ENCODE measurements at regions not wholly inside any gene's neighbourhood (a gene's known extent, or its start where the extent isn't known, plus 50 kb on each side); places are given as distances from the start of the nearest gene placed in this dataset.

DNA sequence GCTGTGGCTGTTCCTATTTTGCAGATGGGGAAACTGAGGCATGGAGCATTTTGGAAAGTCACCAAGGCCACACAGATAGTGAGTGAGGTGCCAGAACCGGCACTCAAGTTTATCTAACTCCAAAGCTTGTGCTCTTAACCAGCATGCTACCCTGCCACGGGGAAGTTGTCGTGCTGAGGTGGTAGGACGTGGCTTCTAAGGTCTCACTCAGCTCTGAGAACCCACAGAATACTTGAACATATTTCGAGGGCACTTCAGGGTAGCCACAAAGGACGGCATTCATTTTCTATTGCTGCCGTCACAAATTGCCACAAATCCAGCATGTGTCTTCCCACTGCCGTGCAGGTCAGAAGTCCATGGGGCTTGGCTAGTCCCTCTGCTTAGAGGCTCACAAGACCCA is 116.7 kb downstream of the OLFM1 start:
- TF ChIP-seq CTCF (IDR thresholded peaks at IDR 0.05) (no peak), EP300 (IDR thresholded peaks at IDR 0.05) (no peak), POLR2AphosphoS5 (IDR thresholded peaks at IDR 0.05) (no peak), POLR2A (IDR thresholded peaks at IDR 0.05) (no peak)
- no peaks in the 10 kb centered on the region for H3K36me3 ChIP-seq
- no peaks in the 10 kb centered on the region for H3K4me1 ChIP-seq
- ATAC-seq: no peak
- no peak overlapping the region for H3K4me3 ChIP-seq
- no peaks in the 10 kb centered on the region for H3K9me3 ChIP-seq
- H3K27ac ChIP-seq: no peak overlapping the region
- WGBS, 2 donors (ENCODE audit: low coverage in 1 of 2): 74% methylated on average over 7 of the region's 8 CpGs; no CpG with 5 or more reads in 1 of the 2 donors
- H3K27me3 ChIP-seq: peaks cover 47% of the 10 kb centered on the region

GRCh38 chr9:135209136-135209535 is 121.7 kb downstream of the OLFM1 start:
- no peak for ATAC-seq

GRCh38 chr9:135209852-135210251 is 122.4 kb downstream of the OLFM1 start:
- peaks cover 65% of the 10 kb centered on the region for H3K27me3 ChIP-seq

More at GRCh38 chr9:135209136-135209535, 121.7 kb downstream of the OLFM1 start:
- 68 to 82% methylated on average over 4 to 7 of the region's 7 CpGs for WGBS, 2 donors (ENCODE audit: low coverage in 1 of 2)
- Histone ChIP-seq H3K27ac (no peak overlapping the region), H3K27me3 (peaks cover 61% of the 10 kb centered on the region), H3K4me3 (no peak overlapping the region), H3K36me3 (no peaks in the 10 kb centered on the region), H3K4me1 (no peaks in the 10 kb centered on the region), H3K9me3 (peaks cover 0 to 13% (median 0%) of the 10 kb centered on the region in 3 donors)
- TF ChIP-seq POLR2AphosphoS5 (IDR thresholded peaks at IDR 0.05) (no peak), POLR2A (IDR thresholded peaks at IDR 0.05) (no peak), EP300 (IDR thresholded peaks at IDR 0.05) (no peak), CTCF (IDR thresholded peaks at IDR 0.05) (no peak)

GRCh38 chr9:135210676-135211523 is 123.4 kb downstream of the OLFM1 start:
- H3K36me3 ChIP-seq: no peaks in the 10 kb centered on the region

More at GRCh38 chr9:135209852-135210251, 122.4 kb downstream of the OLFM1 start:
- no peak for ATAC-seq
- Histone ChIP-seq H3K9me3 (peaks cover 0 to 13% (median 0%) of the 10 kb centered on the region in 3 donors), H3K4me1 (no peaks in the 10 kb centered on the region), H3K36me3 (no peaks in the 10 kb centered on the region), H3K4me3 (no peak overlapping the region), H3K27ac (no peak overlapping the region)
- TF ChIP-seq EP300 (IDR thresholded peaks at IDR 0.05) (no peak), CTCF (IDR thresholded peaks at IDR 0.05) (no peak), POLR2AphosphoS5 (IDR thresholded peaks at IDR 0.05) (no peak)
- 57 to 73% methylated on average over 2 of the region's 2 CpGs for WGBS, 2 donors (ENCODE audit: low coverage in 1 of 2)

More at GRCh38 chr9:135210676-135211523, 123.4 kb downstream of the OLFM1 start:
- Histone ChIP-seq H3K4me1 (peaks cover 0 to 6% (median 0%) of the 10 kb centered on the region in 3 donors), H3K9me3 (peaks cover 0 to 13% (median 0%) of the 10 kb centered on the region in 3 donors), H3K27ac (no peak overlapping the region), H3K4me3 (no peak overlapping the region), H3K27me3 (peaks cover 76% of the 10 kb centered on the region)
- WGBS, 2 donors (ENCODE audit: low coverage in 1 of 2): 60% methylated on average over 3 of the region's 7 CpGs; no CpG with 5 or more reads in 1 of the 2 donors
- TF ChIP-seq POLR2A (IDR thresholded peaks at IDR 0.05): no peak
- TF ChIP-seq CTCF (IDR thresholded peaks at IDR 0.05): no peak
- no peak for TF ChIP-seq EP300 (IDR thresholded peaks at IDR 0.05)
- no peak for TF ChIP-seq POLR2AphosphoS5 (IDR thresholded peaks at IDR 0.05)
- no peak for ATAC-seq
